ENCODE measurements at regions not wholly inside any gene's neighbourhood (a gene's known extent, or its start where the extent isn't known, plus 50 kb on each side); places are given as distances from the start of the nearest gene placed in this dataset.

- Mint-ChIP-seq H3K4me1 (peaks cover 44% of the 10 kb centered on the region), H3K27ac (ENCODE audit: unreplicated experiment) (no peak overlapping the region), H3K27me3 (ENCODE audit: low read depth) (no peaks in the 10 kb centered on the region), H3K4me3 (no peak overlapping the region), H3K9me3 (peaks cover 3% of the 10 kb centered on the region), H3K36me3 (ENCODE audit: low read depth) (peaks cover 3% of the 10 kb centered on the region)
- no peak for DNase-seq (ENCODE audit: low read depth, low spot score)
- TF ChIP-seq CTCF (conservative IDR thresholded peaks at IDR 0.05) = no peak
These were observed 66.6 kb downstream of the BTG1 start for GRCh38 chr12:92079054-92079385.

DNA sequence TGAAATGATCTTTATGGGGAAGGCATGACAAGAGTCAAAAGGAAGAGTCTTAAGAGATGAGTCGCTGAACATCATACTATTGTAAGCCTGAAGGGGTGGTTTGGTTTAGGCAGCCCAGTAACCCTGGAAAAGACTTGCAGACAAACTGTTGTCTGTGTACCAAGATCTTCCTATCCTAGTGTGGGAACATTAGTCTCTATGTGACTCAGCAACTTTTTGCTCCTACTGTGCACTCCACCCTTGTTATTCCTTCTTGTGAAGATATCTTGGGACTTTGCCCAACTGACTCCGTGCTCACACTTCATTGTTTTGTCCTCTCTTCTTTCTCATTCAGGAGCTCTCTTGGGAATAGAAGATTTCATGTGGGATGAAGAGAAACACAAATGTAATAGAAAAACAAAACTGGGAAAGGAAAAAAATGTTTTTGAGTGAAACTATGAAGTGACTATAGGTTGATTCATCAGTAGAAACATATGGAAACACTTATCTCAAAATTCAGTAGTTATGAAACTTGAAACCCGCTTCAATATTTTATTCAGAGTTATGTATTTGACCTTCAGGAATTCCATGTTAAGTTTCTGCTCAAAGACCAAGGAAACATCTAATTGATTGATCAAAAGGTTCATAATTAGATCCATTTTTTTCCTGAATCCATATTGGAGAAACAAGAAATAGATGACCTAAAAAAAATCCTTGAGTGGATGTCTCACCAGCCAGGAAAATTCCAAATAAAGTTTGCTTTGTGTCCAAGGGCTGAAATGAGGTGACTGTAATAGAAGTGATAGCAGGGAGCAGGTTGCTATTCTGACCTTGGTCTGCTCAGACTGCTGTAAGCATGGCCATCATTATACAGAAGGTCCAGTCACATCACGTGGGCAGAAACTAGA is 67.2 kb downstream of the BTG1 start:
- Mint-ChIP-seq H3K4me3 (no peak overlapping the region), H3K27ac (ENCODE audit: unreplicated experiment) (peak overlapping the region; percentile 45), H3K9me3 (peaks cover 3% of the 10 kb centered on the region), H3K36me3 (ENCODE audit: low read depth) (peaks cover 3% of the 10 kb centered on the region), H3K4me1 (peaks cover 44% of the 10 kb centered on the region), H3K27me3 (ENCODE audit: low read depth) (no peaks in the 10 kb centered on the region)
- no peak for TF ChIP-seq CTCF (conservative IDR thresholded peaks at IDR 0.05)
- no peak for DNase-seq (ENCODE audit: low read depth, low spot score)

DNA sequence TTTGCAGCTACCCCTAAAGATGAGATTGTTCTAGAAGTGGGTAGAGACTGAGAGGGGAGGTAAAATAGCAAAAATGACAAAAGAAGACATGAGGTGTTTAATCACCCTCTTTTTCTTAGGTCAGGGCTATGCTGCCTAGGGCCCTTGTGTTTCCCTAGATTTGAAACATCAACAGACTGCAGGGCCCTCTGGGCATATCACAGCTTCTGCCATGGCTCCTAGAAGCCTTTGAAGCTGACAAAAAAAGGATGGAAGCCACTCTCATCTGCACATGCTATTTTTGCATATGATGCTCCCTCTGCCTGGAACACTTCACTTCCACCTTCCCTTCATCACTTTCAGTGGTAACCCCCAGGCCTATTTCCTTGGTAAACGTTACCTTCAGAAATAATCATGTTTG is 68.1 kb downstream of the BTG1 start:
- Mint-ChIP-seq H3K9me3 (peaks cover 5% of the 10 kb centered on the region), H3K27ac (ENCODE audit: unreplicated experiment) (no peak overlapping the region), H3K27me3 (ENCODE audit: low read depth) (no peaks in the 10 kb centered on the region), H3K36me3 (ENCODE audit: low read depth) (peaks cover 5% of the 10 kb centered on the region), H3K4me3 (no peak overlapping the region), H3K4me1 (peaks cover 50% of the 10 kb centered on the region)
- no peak for TF ChIP-seq CTCF (conservative IDR thresholded peaks at IDR 0.05)
- no peak for DNase-seq (ENCODE audit: low read depth, low spot score)

DNA sequence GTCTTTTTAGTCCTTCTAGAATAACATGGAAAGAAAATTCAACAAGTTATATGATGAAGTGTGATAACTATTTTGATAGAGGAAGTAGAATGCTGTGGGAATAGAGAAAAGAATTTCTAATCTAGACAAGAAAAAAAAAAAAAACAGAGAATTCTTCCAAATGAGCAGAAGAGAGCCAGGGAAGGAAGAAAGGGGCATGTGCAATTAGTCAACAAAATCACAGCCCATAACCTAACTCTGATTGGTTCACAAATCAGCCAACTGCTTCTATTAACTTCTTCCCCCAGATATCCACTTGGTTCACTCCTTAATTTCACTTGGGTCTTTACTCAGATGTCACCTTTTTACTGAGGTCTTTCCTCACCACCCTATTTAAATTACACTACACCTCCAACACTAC is 69.5 kb downstream of the BTG1 start:
- Mint-ChIP-seq H3K36me3 (ENCODE audit: low read depth) (peaks cover 8% of the 10 kb centered on the region), H3K4me1 (peaks cover 59% of the 10 kb centered on the region), H3K27me3 (ENCODE audit: low read depth) (no peaks in the 10 kb centered on the region), H3K4me3 (no peak overlapping the region), H3K27ac (ENCODE audit: unreplicated experiment) (no peak overlapping the region), H3K9me3 (peaks cover 10% of the 10 kb centered on the region)
- no peak for DNase-seq (ENCODE audit: low read depth, low spot score)
- TF ChIP-seq CTCF (conservative IDR thresholded peaks at IDR 0.05) = no peak

GRCh38 chr12:92075425-92075914 is 70.2 kb downstream of the BTG1 start:
- Mint-ChIP-seq H3K27ac (ENCODE audit: unreplicated experiment) (no peak overlapping the region), H3K4me1 (peaks cover 53% of the 10 kb centered on the region), H3K36me3 (ENCODE audit: low read depth) (peaks cover 8% of the 10 kb centered on the region), H3K4me3 (no peak overlapping the region), H3K27me3 (ENCODE audit: low read depth) (no peaks in the 10 kb centered on the region), H3K9me3 (peaks cover 10% of the 10 kb centered on the region)
- TF ChIP-seq CTCF (conservative IDR thresholded peaks at IDR 0.05) = no peak
- no peak for DNase-seq (ENCODE audit: low read depth, low spot score)
